HEK293T (cell line): ENCODE measurements at regions not wholly inside any gene's neighbourhood (a gene's known extent, or its start where the extent isn't known, plus 50 kb on each side); places are given as distances from the start of the nearest gene placed in this dataset.
"Not testable (repeated sequence)": the region's sequence is repeated elsewhere in the genome, so short reads cannot be mapped to it uniquely, and the experiment has no call there.

ENCODE experiments used
- CTCF ChIA-PET: fragments of 350-600 bp; formaldehyde crosslinking; extraction: SDS; loops from one replicate; lab custom pipeline; 2021; ENCODE audit warnings: antibody characterized with exemption, inconsistent platforms; lab: Yijun Ruan, JAX
- POLR2A ChIA-PET: fragments of 350-600 bp; formaldehyde crosslinking; extraction: SDS; loops from one replicate; lab custom pipeline; 2020; ENCODE audit warnings: antibody characterized with exemption, inconsistent platforms; lab: Yijun Ruan, JAX
- DNase-seq: peaks from one replicate; pipeline ENCODE4 v3.0.0; 2012; ENCODE audit warnings: mixed read lengths; ENCODE audit errors: extremely low spot score
- FOXM1 ChIP-seq: fragments of 450-650 bp; IDR thresholded peaks from 2 replicates; pipeline ENCODE4 v1.6.1; 2017; ENCODE audit warnings: mild to moderate bottlenecking, borderline replicate concordance

DNA sequence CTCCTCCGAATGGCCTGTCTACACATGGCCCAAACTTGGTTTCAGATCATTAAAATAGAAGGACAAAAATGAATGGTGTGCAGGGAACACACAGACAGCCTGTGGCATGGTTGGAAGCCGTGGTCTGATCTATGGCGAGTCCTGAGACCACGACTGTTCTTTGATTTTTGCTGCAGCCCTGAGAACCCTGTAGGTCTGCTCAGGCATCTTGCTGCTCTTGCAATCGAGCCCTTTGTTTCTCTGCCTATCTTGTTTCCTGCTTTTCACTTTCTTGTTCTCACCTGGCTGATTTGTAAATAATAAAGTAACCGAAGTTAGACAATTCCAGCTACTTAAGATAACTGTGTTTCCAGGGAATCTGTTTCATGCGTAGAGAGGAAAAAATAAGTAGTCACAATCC, 54.1 kb upstream of the NBPF9 start:
- CTCF ChIA-PET, DNase-seq, POLR2A ChIA-PET: not testable (repeated sequence)

DNA sequence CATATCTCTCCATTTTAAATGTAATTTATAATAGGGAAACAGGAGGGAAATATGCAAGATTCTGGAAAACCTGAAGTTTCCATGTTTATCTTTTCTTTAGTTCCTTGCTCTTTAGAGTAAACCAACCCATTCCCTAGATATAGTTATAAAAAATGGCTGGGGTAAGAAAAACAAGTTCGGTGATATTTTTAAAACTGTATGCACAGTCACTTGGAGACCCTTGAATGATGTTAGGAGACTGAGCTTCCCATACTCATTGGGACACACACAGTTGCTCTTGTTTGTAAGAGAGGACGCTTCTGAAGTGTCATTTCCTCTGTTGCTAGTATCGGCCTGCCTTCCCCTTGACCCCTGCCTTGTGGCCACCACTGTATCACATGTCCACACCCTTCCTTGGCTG, 55.0 kb upstream of the NBPF9 start:
- CTCF ChIA-PET, POLR2A ChIA-PET, DNase-seq: not testable (repeated sequence)

DNA sequence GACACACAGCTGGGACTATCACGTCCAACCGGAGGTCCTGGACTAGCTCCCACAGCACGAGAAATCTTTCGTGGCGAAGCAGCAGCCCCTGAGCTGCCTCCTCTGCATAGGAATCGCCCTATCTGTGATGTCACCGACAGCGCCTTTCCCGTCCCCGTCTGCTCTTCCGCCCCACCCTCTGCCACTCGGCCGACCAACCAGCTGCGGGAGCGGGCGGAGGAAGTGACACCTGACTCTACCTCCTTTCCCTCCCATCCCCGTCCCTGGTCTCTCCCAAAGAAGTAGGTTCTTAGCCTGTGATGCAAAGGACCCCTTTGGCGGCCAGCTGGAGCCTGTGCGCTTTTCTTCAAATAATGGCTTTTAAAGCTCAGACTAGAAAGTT, 59.7 kb upstream of the NBPF9 start:
- CTCF ChIA-PET, POLR2A ChIA-PET, DNase-seq: not testable (repeated sequence)

DNA sequence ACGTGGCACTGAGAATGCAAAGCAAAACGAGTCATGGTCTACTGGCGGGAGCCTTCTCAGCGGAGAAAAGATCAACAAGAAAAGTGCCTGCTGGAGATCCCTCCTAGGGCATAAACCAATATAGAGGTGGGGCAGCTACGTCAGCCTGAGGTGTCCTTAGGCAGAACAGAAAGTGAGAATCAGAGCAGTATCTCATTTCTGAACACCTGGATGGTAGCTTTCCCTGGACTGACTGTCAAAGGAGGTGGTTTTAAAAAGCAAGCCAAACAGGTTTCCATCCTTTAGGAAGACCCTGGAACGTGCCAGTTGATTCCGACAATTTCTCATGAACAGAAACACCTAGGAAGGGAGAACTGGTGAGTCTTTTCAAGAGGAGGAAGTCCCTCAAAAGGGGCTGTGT, 71.4 kb upstream of the NBPF9 start:
- DNase-seq, POLR2A ChIA-PET, CTCF ChIA-PET: not testable (repeated sequence)

DNA sequence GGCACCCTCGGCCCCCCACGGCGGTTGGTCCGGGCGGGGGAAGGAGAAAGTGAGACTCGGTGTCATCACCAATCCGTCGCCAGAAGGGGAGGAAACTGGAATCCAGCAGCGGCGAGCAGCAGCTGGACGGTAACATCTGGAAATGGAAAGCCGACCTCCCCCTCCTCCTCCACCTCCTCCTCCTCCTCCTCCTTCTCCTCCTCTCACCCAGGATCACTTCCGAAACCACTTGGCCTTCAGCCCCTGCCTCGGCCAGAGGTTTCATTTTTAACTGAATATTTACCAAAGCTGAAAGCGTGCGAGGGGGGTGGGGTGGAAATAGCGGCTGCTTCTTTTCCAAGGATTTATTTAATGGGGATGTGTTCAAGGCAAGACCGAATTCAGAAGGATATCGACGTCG, 72.5 kb upstream of the NBPF9 start:
- POLR2A ChIA-PET, CTCF ChIA-PET: not testable (repeated sequence)

DNA sequence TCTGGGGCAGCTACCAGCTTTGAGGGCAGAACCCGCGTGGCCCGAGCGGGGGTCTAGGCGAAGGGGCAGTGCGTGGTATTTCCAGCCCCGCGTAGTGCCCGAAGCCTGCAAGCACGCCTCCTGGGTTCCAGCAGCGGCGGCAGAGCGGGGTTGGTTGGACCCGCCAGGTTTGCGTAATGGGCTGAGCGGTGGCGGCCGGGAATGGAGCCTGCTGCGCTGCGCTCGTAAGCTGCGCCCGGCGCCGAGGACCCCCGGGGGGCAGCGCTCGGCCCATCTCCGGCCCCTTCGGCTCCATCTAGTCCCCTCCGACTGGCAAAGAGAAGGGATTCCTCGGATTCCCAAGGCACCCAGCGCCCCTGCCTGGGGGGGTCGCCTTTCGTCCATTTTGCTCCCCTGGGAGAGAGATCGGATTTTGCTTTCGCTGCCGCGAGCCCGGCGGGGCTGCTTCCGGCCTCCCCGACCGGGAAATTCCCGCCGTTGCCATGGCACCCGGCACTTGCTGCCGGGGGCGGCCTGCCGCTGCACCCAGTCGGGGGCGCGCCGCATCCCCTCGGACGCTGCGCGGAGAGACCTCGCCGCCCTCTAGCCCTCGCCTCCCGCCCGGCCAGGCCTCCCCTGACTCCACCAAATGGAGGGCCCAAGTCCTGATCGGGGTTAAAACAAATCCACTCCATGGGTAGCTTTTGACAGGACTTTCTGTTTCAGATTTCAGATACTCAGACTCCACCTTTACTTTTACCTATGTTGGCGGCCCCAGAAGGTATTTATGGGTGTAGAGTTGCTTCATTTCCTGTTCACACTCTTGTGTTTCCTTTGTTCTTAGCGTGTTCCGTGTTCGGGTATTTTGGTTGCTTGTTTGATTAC, 73.3 kb upstream of the NBPF9 start:
- CTCF ChIA-PET, DNase-seq: not testable (repeated sequence)

More for the DNA sequence above, 72.5 kb upstream of the NBPF9 start:
- DNase-seq, result not testable (repeated sequence)

DNA sequence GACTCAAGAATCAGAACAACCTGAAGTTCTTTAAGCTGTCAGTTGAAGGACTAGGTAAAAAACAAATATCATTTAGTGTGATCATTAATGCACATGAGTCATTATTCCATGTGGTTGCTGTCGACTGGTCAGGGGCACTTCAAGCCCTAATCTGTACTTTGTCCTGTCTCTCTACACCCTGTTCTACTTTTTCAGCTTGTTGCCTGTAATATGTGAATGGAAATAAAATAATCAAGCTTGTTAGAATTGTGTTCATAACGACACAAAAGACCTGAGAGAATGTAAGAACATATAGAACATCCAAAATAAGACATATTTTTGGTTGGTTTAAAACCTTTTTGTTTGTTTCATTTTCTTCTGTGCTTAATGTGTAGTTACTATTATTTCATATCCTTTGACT, 87.4 kb upstream of the NBPF9 start:
- DNase-seq, POLR2A ChIA-PET, CTCF ChIA-PET: not testable (repeated sequence)

More for the DNA sequence above, 73.3 kb upstream of the NBPF9 start:
- POLR2A ChIA-PET, result not testable (repeated sequence)
- TF ChIP-seq FOXM1, result peak; percentile 25; the same call in 1 of the 2 replicates

DNA sequence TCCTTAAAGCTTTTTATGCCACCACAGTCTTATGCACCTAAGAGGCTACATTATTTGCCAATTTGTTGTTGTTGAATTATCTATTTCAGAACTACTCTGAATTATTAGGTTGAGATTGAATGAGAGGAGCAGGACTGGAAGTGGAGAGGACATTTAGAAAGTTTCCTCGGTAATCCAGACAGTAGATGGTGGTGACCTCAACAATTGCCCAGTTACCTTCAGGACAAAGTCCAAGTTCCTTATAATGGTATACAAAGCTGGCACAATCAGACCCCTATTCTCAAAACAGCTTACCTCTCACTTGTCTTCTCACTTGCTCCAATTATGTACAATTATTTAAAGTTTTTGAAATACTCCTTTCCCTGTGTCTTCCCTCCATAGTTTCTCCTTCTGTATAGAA, 93.3 kb upstream of the NBPF9 start:
- CTCF ChIA-PET, DNase-seq, POLR2A ChIA-PET: not testable (repeated sequence)

DNA sequence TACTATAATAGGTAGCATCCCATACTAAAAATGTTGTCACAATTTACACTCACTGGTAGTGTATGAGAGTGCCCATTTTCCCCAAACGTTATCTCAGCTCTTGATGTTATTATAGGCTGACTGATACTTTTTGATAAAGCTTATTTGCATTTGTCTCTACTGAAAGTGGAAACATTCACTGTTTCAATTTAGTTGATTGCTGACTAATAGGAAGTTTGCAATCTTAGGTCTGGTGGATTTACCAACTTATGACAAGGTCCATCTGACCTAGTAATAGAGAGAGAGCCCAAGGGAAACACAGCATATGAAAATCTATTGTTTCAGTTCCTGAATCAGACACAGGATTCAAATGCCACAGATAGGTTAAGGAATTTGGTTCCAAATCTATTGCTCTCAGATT, 97.2 kb upstream of the NBPF9 start:
- CTCF ChIA-PET, DNase-seq, POLR2A ChIA-PET: not testable (repeated sequence)

DNA sequence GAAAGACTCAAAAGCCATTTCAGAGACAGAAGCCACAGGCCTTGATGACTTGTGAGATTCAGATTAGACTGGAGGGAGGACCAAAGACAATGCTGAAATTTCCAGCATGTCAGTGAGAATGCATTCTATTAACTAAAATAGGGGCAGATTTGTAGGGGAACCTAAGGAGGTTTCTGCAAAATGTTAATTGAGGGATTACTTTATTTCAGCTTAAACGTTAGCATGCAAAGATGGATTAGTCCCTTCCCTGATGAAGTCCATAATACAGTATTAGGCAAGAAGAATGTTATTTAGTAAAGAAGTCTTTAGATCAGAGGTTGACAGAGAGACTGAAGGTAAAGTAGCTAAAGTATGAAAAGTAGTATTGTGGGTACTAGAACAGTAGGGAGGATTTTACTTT, 98.9 kb upstream of the NBPF9 start:
- POLR2A ChIA-PET, CTCF ChIA-PET, DNase-seq: not testable (repeated sequence)

DNA sequence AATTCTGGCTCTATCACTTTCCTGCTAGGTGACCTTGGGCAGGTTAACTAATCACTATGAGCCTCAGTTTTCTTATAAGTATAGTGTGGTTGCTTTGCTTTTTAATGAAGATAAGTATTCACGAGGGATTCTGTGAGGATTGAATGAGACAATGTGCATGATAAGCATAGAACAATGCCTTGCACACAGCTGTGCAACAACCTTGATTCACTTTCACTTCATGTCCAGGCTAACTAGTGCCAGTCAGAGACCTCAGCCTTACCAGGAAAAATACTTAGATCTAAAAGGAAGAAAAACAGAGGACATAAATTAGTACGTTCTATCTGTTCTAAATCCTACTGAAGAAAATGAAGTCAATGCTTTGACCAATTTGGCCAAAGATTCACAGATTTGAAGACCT, 101.0 kb upstream of the NBPF9 start:
- CTCF ChIA-PET, DNase-seq, POLR2A ChIA-PET: not testable (repeated sequence)

DNA sequence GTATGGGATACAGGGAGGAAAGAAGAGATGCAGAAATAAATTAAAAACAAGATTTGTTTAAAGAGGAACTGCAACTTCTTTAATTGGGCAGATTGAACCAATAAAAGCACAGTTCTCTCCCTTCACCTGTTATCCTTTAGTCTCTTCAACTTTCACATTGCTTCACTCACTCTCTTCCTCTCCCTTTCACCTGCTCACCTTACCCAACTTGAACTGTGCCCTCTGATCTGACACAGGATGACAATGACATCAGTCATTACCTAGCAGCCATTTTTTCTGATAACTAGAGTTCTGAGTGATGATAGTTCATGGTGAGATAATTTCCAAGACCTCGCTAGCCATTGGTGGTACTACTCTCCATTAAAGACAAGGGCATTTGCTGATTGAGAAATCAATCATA, 105.5 kb upstream of the NBPF9 start:
- DNase-seq, POLR2A ChIA-PET, CTCF ChIA-PET: not testable (repeated sequence)

DNA sequence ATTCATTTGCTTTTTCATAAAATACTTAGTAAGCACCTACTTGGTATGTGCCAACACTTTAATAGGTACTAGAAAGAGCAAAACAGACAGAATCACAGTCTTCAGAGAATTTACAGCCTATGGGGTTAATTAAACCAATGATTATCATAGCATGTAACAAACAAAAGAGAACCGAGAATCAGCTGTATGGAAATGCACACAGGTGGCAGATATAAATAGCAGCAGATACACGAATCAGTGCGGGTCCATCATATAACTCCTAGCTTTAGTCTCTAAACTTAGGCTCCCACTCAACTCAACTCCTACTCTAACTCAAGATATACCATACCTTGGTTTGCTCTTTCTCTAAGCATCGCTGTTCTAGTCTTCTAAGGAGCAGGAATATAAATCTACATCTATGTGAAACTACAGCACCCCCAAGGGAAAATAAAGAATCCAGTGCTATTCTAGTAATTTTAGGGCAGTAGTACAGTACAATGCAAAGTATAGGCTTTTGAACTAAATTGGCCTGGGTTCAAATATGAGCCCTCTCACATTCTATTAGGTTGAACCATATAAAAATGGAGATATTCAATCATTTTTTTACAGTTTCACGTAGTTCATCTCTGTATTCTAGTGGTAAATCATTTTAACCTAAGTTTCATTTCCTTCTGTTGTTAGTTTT, 108.5 kb upstream of the NBPF9 start:
- CTCF ChIA-PET, DNase-seq, POLR2A ChIA-PET: not testable (repeated sequence)

DNA sequence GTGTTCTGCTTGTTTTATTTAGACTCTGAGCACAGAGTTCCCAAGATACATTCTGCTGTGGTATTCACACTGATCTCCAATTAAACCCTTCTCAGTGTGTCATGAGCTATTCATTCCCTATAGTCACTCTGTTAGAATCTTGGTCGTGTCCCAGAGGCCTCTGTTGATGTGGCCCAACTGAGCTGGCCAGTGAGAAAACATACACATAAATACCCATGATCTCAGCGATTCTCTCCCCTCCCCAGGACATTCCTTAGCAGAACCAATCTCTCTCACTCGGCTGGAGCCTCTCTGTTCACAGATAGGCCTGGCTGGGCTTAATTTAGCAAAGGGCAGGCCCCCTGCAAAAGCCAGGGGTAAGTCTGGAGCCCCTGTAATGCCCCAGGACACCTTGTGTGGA, 109.6 kb upstream of the NBPF9 start:
- CTCF ChIA-PET, DNase-seq, POLR2A ChIA-PET: not testable (repeated sequence)

DNA sequence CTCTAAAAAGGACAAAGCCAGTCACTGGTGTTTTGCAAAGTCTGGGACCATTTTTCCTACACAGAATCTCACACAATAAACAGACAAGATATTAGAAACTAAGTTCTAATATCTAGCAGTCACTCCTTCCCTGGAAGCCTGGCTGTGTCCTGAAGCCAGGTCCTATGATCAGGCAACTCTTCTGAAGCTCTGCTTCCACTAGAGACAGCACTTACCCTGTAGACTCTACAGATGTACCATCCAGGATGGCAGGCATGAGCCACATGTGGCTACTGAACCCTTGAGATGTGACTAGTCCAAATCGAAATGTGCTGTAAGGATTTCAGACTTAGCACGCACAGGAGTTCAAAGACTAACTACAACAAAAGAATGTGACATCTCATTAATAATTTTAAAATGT, 110.3 kb upstream of the NBPF9 start:
- DNase-seq, POLR2A ChIA-PET, CTCF ChIA-PET: not testable (repeated sequence)

DNA sequence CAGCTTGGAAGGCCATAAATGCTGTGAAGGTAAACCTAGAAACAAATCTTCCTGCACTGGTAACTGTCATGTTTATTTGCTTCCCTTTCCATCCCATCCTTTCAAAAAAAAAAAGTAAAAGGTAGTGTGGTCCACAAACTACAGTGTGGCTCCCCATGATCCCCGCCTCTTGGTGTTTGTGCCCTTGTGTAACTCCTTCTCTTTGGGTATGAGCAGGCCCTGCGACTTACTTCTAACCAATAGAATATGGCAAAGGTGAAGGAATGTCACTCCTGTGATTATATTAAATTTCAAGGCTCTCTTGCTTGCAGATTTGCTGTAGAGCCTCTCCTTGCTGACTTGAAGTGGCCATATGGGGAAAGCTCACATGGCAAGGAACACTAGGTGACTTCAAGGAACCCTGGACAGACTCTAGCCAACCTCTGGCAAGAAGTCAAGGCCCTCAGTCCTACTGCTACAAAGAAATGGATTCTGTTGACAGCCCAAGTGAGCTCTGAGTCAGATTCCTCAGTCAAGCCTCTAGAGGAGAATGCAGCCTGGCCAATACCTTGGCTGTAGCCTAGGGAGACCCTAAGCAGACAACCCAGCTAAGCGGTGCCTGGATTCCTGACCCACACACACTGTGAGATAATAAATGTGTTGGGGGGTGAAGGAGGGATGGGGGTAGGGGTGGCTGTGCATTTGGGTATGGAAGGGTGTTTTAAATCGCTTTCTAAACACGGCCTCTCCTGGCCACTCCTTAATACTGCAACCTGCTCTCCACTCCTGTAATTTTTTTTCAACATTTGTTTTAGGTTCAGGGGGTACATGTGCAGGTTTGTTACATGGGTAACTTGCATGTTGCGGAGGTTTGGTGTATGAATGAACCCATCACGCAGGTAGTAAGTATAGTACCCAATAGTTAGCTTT, 115.0 kb upstream of the NBPF9 start:
- DNase-seq, CTCF ChIA-PET, POLR2A ChIA-PET: not testable (repeated sequence)

DNA sequence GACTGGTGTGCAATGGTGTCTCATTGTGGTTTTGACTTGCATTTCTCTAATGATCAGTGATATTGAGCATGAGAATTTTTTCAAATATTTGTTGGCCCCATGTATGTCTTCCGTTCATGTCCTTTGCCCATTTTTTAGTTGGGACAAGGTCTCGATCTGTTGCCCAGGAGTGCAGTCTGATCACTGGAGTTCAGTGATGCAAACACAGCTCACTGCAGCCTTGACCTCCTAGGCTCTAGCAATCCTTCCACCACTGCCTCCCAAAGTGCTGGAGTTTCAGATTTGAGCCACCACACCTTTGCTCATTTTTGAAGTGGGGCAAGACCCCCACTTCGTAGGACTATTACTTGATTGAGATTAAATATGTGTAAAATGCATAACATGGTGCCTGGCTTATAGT, 116.2 kb upstream of the NBPF9 start:
- POLR2A ChIA-PET, result not testable (repeated sequence)

DNA sequence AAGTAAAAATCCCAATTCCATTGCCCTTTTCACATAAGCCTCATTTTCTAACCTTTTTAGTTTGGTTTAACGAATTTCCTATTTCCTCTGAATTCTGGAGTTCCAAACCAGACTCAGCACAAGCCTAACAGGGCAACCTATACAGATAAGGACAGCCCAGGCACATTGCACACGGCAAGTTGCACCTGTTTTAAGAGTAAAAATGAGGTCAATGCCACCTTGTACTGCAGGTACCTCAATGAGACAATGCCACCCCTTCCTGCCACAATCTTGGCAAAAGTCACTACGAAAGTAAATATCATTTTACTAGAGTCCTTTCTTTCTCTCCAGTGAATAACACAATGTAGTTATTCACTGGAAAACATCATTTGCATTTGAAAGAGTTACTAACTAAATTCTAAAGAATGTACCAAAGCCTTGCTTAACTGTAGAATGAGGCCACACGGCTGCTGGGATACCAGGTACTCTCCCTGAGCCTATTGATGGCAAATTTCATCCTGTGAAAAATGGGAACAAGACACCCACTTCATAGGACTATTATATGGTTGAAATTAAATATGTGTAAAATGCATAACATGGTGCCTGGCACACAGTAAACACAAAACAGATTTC, 117.2 kb upstream of the NBPF9 start:
- POLR2A ChIA-PET, DNase-seq, CTCF ChIA-PET: not testable (repeated sequence)

More for the DNA sequence above, 116.2 kb upstream of the NBPF9 start:
- DNase-seq, CTCF ChIA-PET: not testable (repeated sequence)
